KMS-11 (cell line): ENCODE measurements at regions not wholly inside any gene's neighbourhood (a gene's known extent, or its start where the extent isn't known, plus 50 kb on each side); places are given as distances from the start of the nearest gene placed in this dataset.

Experiments
- H2AFZ ChIP-seq: fragments of 200-600 bp; sonication (generic); 2 replicates; pipeline ENCODE4 v1.6.1; 2016; ENCODE audit warnings: antibody characterized with exemption, mixed run types, low read depth
- H3K27ac ChIP-seq: fragments of 200-600 bp; sonication (generic); 2 replicates; pipeline ENCODE4 v1.6.1; 2016; ENCODE audit warnings: mild to moderate bottlenecking, mixed run types
- H3K27me3 ChIP-seq: fragments of 200-600 bp; sonication (generic); 2 replicates; pipeline ENCODE4 v1.6.1; 2017; ENCODE audit warnings: mild to moderate bottlenecking, low read depth, mixed run types, moderate library complexity; ENCODE audit not compliant: insufficient read depth
- H3K36me3 ChIP-seq: fragments of 200-600 bp; sonication (generic); 2 replicates; pipeline ENCODE4 v1.6.1; 2017; ENCODE audit warnings: mild to moderate bottlenecking, mixed run types; ENCODE audit not compliant: insufficient read depth
- H3K4me1 ChIP-seq: fragments of 200-600 bp; sonication (generic); 2 replicates; pipeline ENCODE4 v1.6.1; 2016; ENCODE audit warnings: mild to moderate bottlenecking, low read depth, mixed run types; ENCODE audit not compliant: poor library complexity, severe bottlenecking
- H3K4me2 ChIP-seq: fragments of 200-600 bp; sonication (generic); 2 replicates; pipeline ENCODE4 v1.7.0; 2016; ENCODE audit warnings: mild to moderate bottlenecking, mixed run types
- H3K4me3 ChIP-seq: fragments of 200-600 bp; sonication (generic); IDR thresholded peaks from 2 replicates; pipeline ENCODE4 v1.6.1; 2017; ENCODE audit warnings: low read depth, low read length, mixed read lengths; ENCODE audit not compliant: insufficient read depth
- H3K79me2 ChIP-seq: fragments of 200-600 bp; sonication (generic); 2 replicates; pipeline ENCODE4 v1.6.1; 2016; ENCODE audit warnings: low read depth, mixed run types; ENCODE audit not compliant: insufficient read depth
- H3K9ac ChIP-seq: fragments of 200-600 bp; sonication (generic); 2 replicates; pipeline ENCODE4 v1.6.1; 2016; ENCODE audit warnings: mild to moderate bottlenecking, mixed run types
- H4K20me1 ChIP-seq: fragments of 200-600 bp; sonication (generic); 2 replicates; pipeline ENCODE4 v1.6.1; 2016; ENCODE audit warnings: mild to moderate bottlenecking, mixed run types; ENCODE audit not compliant: insufficient read depth
- CTCF ChIP-seq: fragments of 200-600 bp; sonication (generic); conservative IDR thresholded peaks from 2 replicates; pipeline ENCODE4 v1.6.1; 2017; ENCODE audit warnings: low read depth, mild to moderate bottlenecking, antibody characterized with exemption, low read length, moderate library complexity, mixed read lengths

- Histone ChIP-seq H2AFZ (no peak overlapping the region), H3K9ac (no peak overlapping the region), H4K20me1 (no peaks in the 10 kb centered on the region), H3K4me3 (no peak overlapping the region), H3K79me2 (no peaks in the 10 kb centered on the region), H3K27me3 (no peaks in the 10 kb centered on the region), H3K4me1 (no peaks in the 10 kb centered on the region), H3K4me2 (no peak overlapping the region), H3K27ac (no peak overlapping the region), H3K36me3 (no peaks in the 10 kb centered on the region)
- no peak for TF ChIP-seq CTCF
These were observed 233.4 kb downstream of the MREG start for GRCh38 chr2:215779912-215780311.

GRCh38 chr2:215777465-215778044, 235.8 kb downstream of the MREG start:
- no peak overlapping the region for H3K4me2 ChIP-seq
- H3K27me3 ChIP-seq: no peaks in the 10 kb centered on the region
- no peaks in the 10 kb centered on the region for H3K79me2 ChIP-seq
- H3K27ac ChIP-seq: no peak overlapping the region
- no peaks in the 10 kb centered on the region for H3K36me3 ChIP-seq
- no peak overlapping the region for H3K4me3 ChIP-seq
- no peak for TF ChIP-seq CTCF
- H2AFZ ChIP-seq: no peak overlapping the region
- H3K9ac ChIP-seq: no peak overlapping the region
- no peaks in the 10 kb centered on the region for H4K20me1 ChIP-seq
- H3K4me1 ChIP-seq: no peaks in the 10 kb centered on the region

GRCh38 chr2:215775106-215775505, 238.2 kb downstream of the MREG start:
- no peak for TF ChIP-seq CTCF
- no peak overlapping the region for H3K9ac ChIP-seq
- no peak overlapping the region for H3K4me3 ChIP-seq
- H3K36me3 ChIP-seq: no peaks in the 10 kb centered on the region
- no peak overlapping the region for H3K4me2 ChIP-seq
- no peaks in the 10 kb centered on the region for H4K20me1 ChIP-seq
- H3K27ac ChIP-seq: no peak overlapping the region
- H3K27me3 ChIP-seq: no peaks in the 10 kb centered on the region
- H2AFZ ChIP-seq: no peak overlapping the region
- no peaks in the 10 kb centered on the region for H3K4me1 ChIP-seq
- no peaks in the 10 kb centered on the region for H3K79me2 ChIP-seq

- Histone ChIP-seq H3K36me3 (no peaks in the 10 kb centered on the region), H3K4me1 (no peaks in the 10 kb centered on the region), H3K9ac (no peak overlapping the region), H2AFZ (no peak overlapping the region), H3K79me2 (no peaks in the 10 kb centered on the region), H3K4me3 (no peak overlapping the region), H3K27me3 (no peaks in the 10 kb centered on the region), H3K27ac (no peak overlapping the region), H4K20me1 (no peaks in the 10 kb centered on the region), H3K4me2 (no peak overlapping the region)
- TF ChIP-seq CTCF: no peak
These were observed 239.6 kb downstream of the MREG start for GRCh38 chr2:215773728-215774127.
